HG03439 (cell line): ENCODE measurements at regions not wholly inside any gene's neighbourhood (a gene's known extent, or its start where the extent isn't known, plus 50 kb on each side); places are given as distances from the start of the nearest gene placed in this dataset.
"Not testable (repeated sequence)": the region's sequence is repeated elsewhere in the genome, so short reads cannot be mapped to it uniquely, and the experiment has no call there.

ENCODE experiments used
- ATAC-seq: cut with Tn5 transposase; IDR thresholded peaks from one replicate; pipeline ENCODE4 v1.9.1; 2021; ENCODE audit warnings: mild to moderate bottlenecking, moderate library complexity; ENCODE audit not compliant: unreplicated experiment

- no peak for ATAC-seq
These were observed 146.6 kb downstream of the RNASET2 start for GRCh38 chr6:166809721-166810120.

- no peak for ATAC-seq
These were observed 149.2 kb downstream of the RNASET2 start for GRCh38 chr6:166806962-166807757.

GRCh38 chr6:166806217-166806838, 150.0 kb downstream of the RNASET2 start:
- ATAC-seq, result no peak

- ATAC-seq, result no peak
These were observed 152.9 kb downstream of the RNASET2 start for GRCh38 chr6:166803471-166803870.

GRCh38 chr6:166802401-166802800, 153.9 kb downstream of the RNASET2 start:
- no peak for ATAC-seq

- ATAC-seq, result no peak
These were observed 156.2 kb downstream of the RNASET2 start for GRCh38 chr6:166800137-166800536.

GRCh38 chr6:166798652-166799051, 157.7 kb downstream of the RNASET2 start:
- no peak for ATAC-seq

- ATAC-seq, result no peak
These were observed 159.7 kb downstream of the RNASET2 start for GRCh38 chr6:166796610-166797009.

- no peak for ATAC-seq
These were observed 160.5 kb downstream of the RNASET2 start for GRCh38 chr6:166795879-166796278.

GRCh38 chr6:166790808-166791207, 163.8 kb upstream of the RPS6KA2 start:
- ATAC-seq, result not testable (repeated sequence)

GRCh38 chr6:166788846-166789529, 161.9 kb upstream of the RPS6KA2 start:
- ATAC-seq, result not testable (repeated sequence)

GRCh38 chr6:166786704-166787293, 159.7 kb upstream of the RPS6KA2 start:
- ATAC-seq, result no peak

GRCh38 chr6:166785131-166785530, 158.1 kb upstream of the RPS6KA2 start:
- ATAC-seq, result no peak

- ATAC-seq, result no peak
These were observed 157.6 kb upstream of the RPS6KA2 start for GRCh38 chr6:166784691-166785090.

GRCh38 chr6:166782520-166782919, 155.5 kb upstream of the RPS6KA2 start:
- ATAC-seq, result no peak

- ATAC-seq, result no peak
These were observed 154.3 kb upstream of the RPS6KA2 start for GRCh38 chr6:166781331-166781730.

- ATAC-seq, result no peak
These were observed 153.1 kb upstream of the RPS6KA2 start for GRCh38 chr6:166779963-166780683.

- no peak for ATAC-seq
These were observed 152.3 kb upstream of the RPS6KA2 start for GRCh38 chr6:166779381-166779780.

- ATAC-seq, result no peak
These were observed 151.7 kb upstream of the RPS6KA2 start for GRCh38 chr6:166778776-166779175.

- ATAC-seq, result no peak
These were observed 151.0 kb upstream of the RPS6KA2 start for GRCh38 chr6:166778046-166778445.

GRCh38 chr6:166777096-166777630, 150.1 kb upstream of the RPS6KA2 start:
- no peak for ATAC-seq
